Spleen (tissue), 11 donors: ENCODE measurements at regions not wholly inside any gene's neighbourhood (a gene's known extent, or its start where the extent isn't known, plus 50 kb on each side); places are given as distances from the start of the nearest gene placed in this dataset.

Source experiments
- DNase-seq: peaks from one replicate; pipeline ENCODE4 v3.0.0-alpha.2; 2020
- H3K27ac ChIP-seq, 8 donors: fragments of 200-600 bp; sonication (generic) in 7 of 8; 1 replicate in 4 of 8; 2 replicates in 4 of 8; pipeline versions ENCODE4 v1.5.0 to v1.8.0; 2016 to 2021; ENCODE audit warnings: inconsistent platforms in 4 of 8, mild to moderate bottlenecking in 4 of 8, moderate library complexity in 1 of 8
- H3K27me3 ChIP-seq, 7 donors: fragments of 200-600 bp; sonication (generic) in 6 of 7; replicated peaks in 1 of 7; 1 replicate in 4 of 7; 2 replicates in 3 of 7; pipeline versions ENCODE4 v1.5.0 to v1.8.0; 2016 to 2021; ENCODE audit warnings: inconsistent platforms in 3 of 7, mild to moderate bottlenecking in 1 of 7
- H3K36me3 ChIP-seq, 6 donors: fragments of 200-600 bp; sonication (generic) in 5 of 6; 1 replicate in 4 of 6; 2 replicates in 2 of 6; pipeline versions ENCODE4 v1.5.0 to v1.8.0; 2016 to 2021; ENCODE audit warnings: inconsistent platforms in 2 of 6
- H3K4me1 ChIP-seq, 6 donors: fragments of 200-600 bp; sonication (generic) in 5 of 6; 1 replicate in 3 of 6; 2 replicates in 3 of 6; pipeline versions ENCODE4 v1.5.0 to v1.8.0; 2016 to 2021; ENCODE audit warnings: inconsistent platforms in 3 of 6
- H3K4me3 ChIP-seq, 8 donors: fragments of 200-600 bp; sonication (generic) in 7 of 8; 1 replicate in 4 of 8; 2 replicates in 4 of 8; pipeline versions ENCODE4 v1.5.0 to v1.8.0; 2016 to 2021; ENCODE audit warnings: inconsistent platforms in 4 of 8, mild to moderate bottlenecking in 4 of 8, moderate library complexity in 2 of 8
- H3K9me3 ChIP-seq, 8 donors: fragments of 200-600 bp; sonication (generic) in 7 of 8; 1 replicate in 4 of 8; 2 replicates in 4 of 8; pipeline versions ENCODE4 v1.5.0 to v1.8.0; 2016 to 2021; ENCODE audit warnings: inconsistent platforms in 4 of 8
- POLR2A ChIP-seq, 3 donors: fragments of 450-650 bp; IDR thresholded peaks; one replicate each; pipeline ENCODE4 v1.5.1; 2017; ENCODE audit warnings: antibody characterized with exemption in 3 of 3, mild to moderate bottlenecking in 1 of 3
- POLR2AphosphoS5 ChIP-seq, 3 donors: sonication (generic); formaldehyde crosslinking; IDR thresholded peaks; one replicate each; pipeline ENCODE4 v1.5.1; 2017; ENCODE audit warnings: antibody characterized with exemption in 3 of 3
- WGBS, 5 donors: extraction: QIAGEN DNeasy Blood & Tissue Kit in 3 of 5; methylation state at CpG; one replicate each; pipeline versions ENCODE4 v1.1.5 to v1.1.7; 2013 to 2018; 5-methylcytosine and 5-hydroxymethylcytosine counted together
- intact Hi-C: fragments of 100-400 bp; cut with DNase I; formaldehyde crosslinking; loops from one replicate; pipeline ENCODE4 v1.15.0; 2023; ENCODE audit warnings: low total_unique reads
- TF ChIP-seq, protein P1 (sequence below), 11 experiments: fragments of 200-600 bp in 7 of 11; fragments of 450-650 bp in 4 of 11; sonication (generic) in 4 of 11; IDR thresholded peaks in 8 of 11; conservative IDR thresholded peaks in 3 of 11; 1 replicate in 7 of 11; 2 replicates in 4 of 11; pipeline versions ENCODE4 v1.4.0 to v1.8.0; 2016 to 2021; ENCODE audit warnings: antibody characterized with exemption in 11 of 11, inconsistent platforms in 4 of 11, mild to moderate bottlenecking in 1 of 11
- donor health status: healthy with polysubstance abuse.
- donor health status: DM: no; HTN: no; CAD: no; lungs with moderate emphysema.
- donor health status: DM: no; HTN: no; CAD: no.
- donor health status: Bipolar disorder and iron deficiency.
- donor health status: healthy.
- donor health status: DM: no; HTN: no; CAD: no.
- donor health status: DM: yes; HTN: yes; CAD: no.

DNA sequence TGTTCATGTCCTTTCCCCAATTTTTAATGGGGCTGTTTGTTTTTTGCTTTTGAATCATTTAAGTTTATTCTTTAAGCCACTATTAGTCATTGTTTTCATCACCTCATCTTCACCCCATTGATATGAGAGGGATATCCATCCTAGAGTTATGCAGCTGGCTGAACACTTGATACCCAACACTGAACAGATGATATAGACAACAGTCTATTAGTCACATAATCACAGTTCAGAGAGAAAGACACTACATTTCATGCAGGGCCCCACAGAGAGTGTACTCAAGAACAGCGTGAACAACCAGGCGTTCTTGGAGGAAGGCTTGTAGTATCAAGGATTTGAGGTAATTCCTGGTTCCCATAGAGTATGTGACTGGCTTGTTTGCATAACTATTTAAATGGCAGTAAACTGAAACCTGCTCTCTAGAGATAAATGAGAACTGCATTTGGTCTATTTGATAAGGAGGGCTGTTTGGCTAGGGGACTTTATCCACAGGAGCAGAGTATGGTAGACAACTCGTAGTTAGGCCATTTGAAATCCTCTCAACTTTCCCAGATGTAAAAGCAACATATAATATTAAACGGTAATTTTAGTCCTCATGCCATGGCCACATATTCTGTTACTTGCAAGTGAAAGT is 618.7 kb downstream of the SI start:
- H3K27ac ChIP-seq = no peak overlapping the region
- no peaks in the 10 kb centered on the region for H3K27me3 ChIP-seq
- intact Hi-C loops = no loop called here
- H3K4me3 ChIP-seq = no peak overlapping the region
- 81 to 92% (median 88%) methylated on average over 4 of the region's 4 CpGs for WGBS, 5 donors
- H3K4me1 ChIP-seq = no peaks in the 10 kb centered on the region
- peaks cover 0 to 4% (median 0%) of the 10 kb centered on the region in 8 donors for H3K9me3 ChIP-seq
- no peak for DNase-seq
- no peak for TF ChIP-seq POLR2A (IDR thresholded peaks at IDR 0.05)
- no peak for TF ChIP-seq POLR2AphosphoS5 (IDR thresholded peaks at IDR 0.05)
- TF ChIP-seq, protein P1, sequence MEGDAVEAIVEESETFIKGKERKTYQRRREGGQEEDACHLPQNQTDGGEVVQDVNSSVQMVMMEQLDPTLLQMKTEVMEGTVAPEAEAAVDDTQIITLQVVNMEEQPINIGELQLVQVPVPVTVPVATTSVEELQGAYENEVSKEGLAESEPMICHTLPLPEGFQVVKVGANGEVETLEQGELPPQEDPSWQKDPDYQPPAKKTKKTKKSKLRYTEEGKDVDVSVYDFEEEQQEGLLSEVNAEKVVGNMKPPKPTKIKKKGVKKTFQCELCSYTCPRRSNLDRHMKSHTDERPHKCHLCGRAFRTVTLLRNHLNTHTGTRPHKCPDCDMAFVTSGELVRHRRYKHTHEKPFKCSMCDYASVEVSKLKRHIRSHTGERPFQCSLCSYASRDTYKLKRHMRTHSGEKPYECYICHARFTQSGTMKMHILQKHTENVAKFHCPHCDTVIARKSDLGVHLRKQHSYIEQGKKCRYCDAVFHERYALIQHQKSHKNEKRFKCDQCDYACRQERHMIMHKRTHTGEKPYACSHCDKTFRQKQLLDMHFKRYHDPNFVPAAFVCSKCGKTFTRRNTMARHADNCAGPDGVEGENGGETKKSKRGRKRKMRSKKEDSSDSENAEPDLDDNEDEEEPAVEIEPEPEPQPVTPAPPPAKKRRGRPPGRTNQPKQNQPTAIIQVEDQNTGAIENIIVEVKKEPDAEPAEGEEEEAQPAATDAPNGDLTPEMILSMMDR (IDR thresholded peaks at IDR 0.05 in 8 of 11, conservative IDR thresholded peaks at IDR 0.05 in 3 of 11) = no peak
- H3K36me3 ChIP-seq = no peaks in the 10 kb centered on the region

DNA sequence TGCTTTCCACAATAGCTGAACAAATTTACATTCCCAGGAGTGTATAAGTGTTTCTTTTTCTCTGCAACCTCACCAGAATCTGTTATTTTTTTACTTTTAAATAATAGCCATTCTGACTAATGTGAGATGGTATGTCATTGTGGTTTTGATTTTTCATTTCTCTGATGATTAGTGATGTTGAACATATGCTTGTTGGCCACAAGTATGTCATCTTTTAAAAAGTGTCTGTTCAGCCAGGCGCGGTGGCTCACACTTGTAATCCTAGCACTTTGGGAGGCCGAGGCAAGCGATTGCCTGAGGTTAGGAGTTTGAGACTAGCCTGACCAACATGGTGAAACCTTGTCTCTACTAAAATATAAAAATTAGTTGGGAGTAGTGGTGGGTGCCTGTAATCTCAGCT is 619.3 kb downstream of the SI start:
- intact Hi-C loops = no loop called here
- H3K36me3 ChIP-seq = no peaks in the 10 kb centered on the region
- no peak for DNase-seq
- no peaks in the 10 kb centered on the region for H3K27me3 ChIP-seq
- 93 to 96% (median 95%) methylated on average over 4 of the region's 4 CpGs for WGBS, 5 donors
- TF ChIP-seq, protein P1 (IDR thresholded peaks at IDR 0.05 in 8 of 11, conservative IDR thresholded peaks at IDR 0.05 in 3 of 11) = no peak
- TF ChIP-seq POLR2AphosphoS5 (IDR thresholded peaks at IDR 0.05) (no peak), POLR2A (IDR thresholded peaks at IDR 0.05) (no peak)
- H3K27ac ChIP-seq = no peak overlapping the region
- no peaks in the 10 kb centered on the region for H3K4me1 ChIP-seq
- no peak overlapping the region for H3K4me3 ChIP-seq
- peaks cover 0 to 4% (median 0%) of the 10 kb centered on the region in 8 donors for H3K9me3 ChIP-seq

DNA sequence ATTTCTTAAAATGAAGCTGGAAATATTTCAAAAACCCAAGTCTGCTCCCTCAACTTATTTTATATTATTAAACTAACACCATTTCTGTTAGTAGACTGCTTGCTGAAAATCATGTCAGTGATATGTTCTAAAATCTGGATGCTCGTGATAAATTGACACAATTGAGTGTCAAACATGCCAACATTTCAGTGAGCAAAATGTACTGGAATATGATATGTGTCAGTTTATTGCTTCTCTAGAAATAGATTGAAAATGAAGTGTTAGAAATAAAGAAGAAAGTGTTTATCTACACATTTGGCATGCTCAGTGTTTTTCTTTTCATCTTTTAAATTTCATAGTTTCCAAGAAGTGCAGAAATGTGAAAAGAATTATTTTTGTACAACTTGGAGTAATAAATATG is 624.6 kb downstream of the SI start:
- WGBS, 5 donors = 43 to 66% (median 45%) methylated on average over 1 of the region's 1 CpG
- DNase-seq = no peak
- Histone ChIP-seq H3K27me3 (no peaks in the 10 kb centered on the region), H3K4me3 (no peak overlapping the region), H3K27ac (no peak overlapping the region), H3K9me3 (peaks cover 0 to 4% (median 0%) of the 10 kb centered on the region in 8 donors), H3K4me1 (no peaks in the 10 kb centered on the region), H3K36me3 (no peaks in the 10 kb centered on the region)
- intact Hi-C loops = no loop called here
- no peak for TF ChIP-seq POLR2AphosphoS5 (IDR thresholded peaks at IDR 0.05)
- TF ChIP-seq, protein P1 (IDR thresholded peaks at IDR 0.05 in 8 of 11, conservative IDR thresholded peaks at IDR 0.05 in 3 of 11) = no peak
- no peak for TF ChIP-seq POLR2A (IDR thresholded peaks at IDR 0.05)

GRCh38 chr3:164452707-164453106 is 625.6 kb downstream of the SI start:
- Histone ChIP-seq H3K4me1 (no peaks in the 10 kb centered on the region), H3K27ac (no peak overlapping the region), H3K9me3 (peaks cover 0 to 13% (median 1%) of the 10 kb centered on the region in 8 donors), H3K36me3 (no peaks in the 10 kb centered on the region), H3K4me3 (no peak overlapping the region), H3K27me3 (no peaks in the 10 kb centered on the region)
- WGBS, 5 donors = 75 to 88% (median 82%) methylated on average over 1 of the region's 1 CpG
- no peak for DNase-seq
- TF ChIP-seq POLR2A (IDR thresholded peaks at IDR 0.05) (no peak), POLR2AphosphoS5 (IDR thresholded peaks at IDR 0.05) (no peak)
- TF ChIP-seq, protein P1 (IDR thresholded peaks at IDR 0.05 in 8 of 11, conservative IDR thresholded peaks at IDR 0.05 in 3 of 11) = no peak
- intact Hi-C loops = no loop called here
